Mesothelial cell of epicardium (in vitro differentiated cells): ENCODE measurements at regions not wholly inside any gene's neighbourhood (a gene's known extent, or its start where the extent isn't known, plus 50 kb on each side); places are given as distances from the start of the nearest gene placed in this dataset.

ENCODE experiments used
- DNase-seq, 2 experiments: peaks; one replicate each; pipeline ENCODE4 v3.0.0; 2021; ENCODE audit warnings: low spot score in 2 of 2; ENCODE audit not compliant: unreplicated experiment in 2 of 2
- H3K27ac Mint-ChIP-seq: 2 replicates; pipeline ENCODE4 v1.8.0; 2021; ENCODE audit warnings: mixed read lengths
- H3K27me3 Mint-ChIP-seq: 2 replicates; pipeline ENCODE4 v1.8.0; 2021; ENCODE audit warnings: low read depth, mixed read lengths
- H3K36me3 Mint-ChIP-seq: 2 replicates; pipeline ENCODE4 v1.8.0; 2021; ENCODE audit warnings: mixed read lengths
- H3K4me1 Mint-ChIP-seq: 2 replicates; pipeline ENCODE4 v1.8.0; 2021; ENCODE audit warnings: mixed read lengths
- H3K4me3 Mint-ChIP-seq: 2 replicates; pipeline ENCODE4 v1.8.0; 2021; ENCODE audit warnings: mild to moderate bottlenecking, moderate library complexity, mixed read lengths
- H3K9me3 Mint-ChIP-seq: 2 replicates; pipeline ENCODE4 v1.8.0; 2021; ENCODE audit warnings: mixed read lengths
- CTCF ChIP-seq: fragments of 200-600 bp; sonication (generic); IDR thresholded peaks from one replicate; pipeline ENCODE4 v1.5.0; 2021; ENCODE audit warnings: antibody characterized with exemption; ENCODE audit not compliant: unreplicated experiment

- TF ChIP-seq CTCF: no peak
- Mint-ChIP-seq H3K4me1 (peaks cover 21% of the 10 kb centered on the region), H3K36me3 (no peaks in the 10 kb centered on the region), H3K27ac (no peak overlapping the region), H3K4me3 (no peak overlapping the region), H3K27me3 (no peaks in the 10 kb centered on the region), H3K9me3 (peaks cover 4% of the 10 kb centered on the region)
- DNase-seq: no peak
These were observed 254.4 kb upstream of the THBS1 start for GRCh38 chr15:39326306-39326975.

- H3K4me3 Mint-ChIP-seq: no peak overlapping the region
- H3K9me3 Mint-ChIP-seq: no peaks in the 10 kb centered on the region
- no peak for DNase-seq
- H3K36me3 Mint-ChIP-seq: no peaks in the 10 kb centered on the region
- TF ChIP-seq CTCF: no peak
- no peaks in the 10 kb centered on the region for H3K27me3 Mint-ChIP-seq
- H3K4me1 Mint-ChIP-seq: peaks cover 27% of the 10 kb centered on the region
- no peak overlapping the region for H3K27ac Mint-ChIP-seq
These were observed 253.7 kb upstream of the THBS1 start for GRCh38 chr15:39327005-39327730.

DNA sequence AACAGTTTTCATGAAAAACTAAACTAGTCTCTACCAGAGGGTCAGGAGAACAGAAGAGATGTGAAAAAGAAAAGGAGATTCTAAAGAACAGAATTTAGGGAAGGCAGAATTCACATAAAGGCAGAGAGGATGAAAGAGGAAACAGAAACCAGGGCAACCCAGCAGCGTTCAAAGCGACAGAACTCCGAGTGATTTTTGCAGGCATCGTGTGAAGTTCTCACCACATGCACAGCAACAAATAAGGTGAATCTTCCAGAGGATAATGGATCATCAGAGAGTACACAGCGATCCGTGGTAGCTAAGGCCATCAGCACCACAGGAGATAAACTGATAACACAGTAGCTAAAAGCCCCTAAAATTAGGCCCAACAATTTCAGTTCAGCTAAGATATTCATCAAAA is 250.8 kb upstream of the THBS1 start:
- H3K36me3 Mint-ChIP-seq: no peaks in the 10 kb centered on the region
- H3K27me3 Mint-ChIP-seq: no peaks in the 10 kb centered on the region
- TF ChIP-seq CTCF: no peak
- H3K4me1 Mint-ChIP-seq: peaks cover 33% of the 10 kb centered on the region
- H3K27ac Mint-ChIP-seq: peak overlapping the region; percentile 10
- H3K4me3 Mint-ChIP-seq: no peak overlapping the region
- no peak for DNase-seq
- no peaks in the 10 kb centered on the region for H3K9me3 Mint-ChIP-seq

DNA sequence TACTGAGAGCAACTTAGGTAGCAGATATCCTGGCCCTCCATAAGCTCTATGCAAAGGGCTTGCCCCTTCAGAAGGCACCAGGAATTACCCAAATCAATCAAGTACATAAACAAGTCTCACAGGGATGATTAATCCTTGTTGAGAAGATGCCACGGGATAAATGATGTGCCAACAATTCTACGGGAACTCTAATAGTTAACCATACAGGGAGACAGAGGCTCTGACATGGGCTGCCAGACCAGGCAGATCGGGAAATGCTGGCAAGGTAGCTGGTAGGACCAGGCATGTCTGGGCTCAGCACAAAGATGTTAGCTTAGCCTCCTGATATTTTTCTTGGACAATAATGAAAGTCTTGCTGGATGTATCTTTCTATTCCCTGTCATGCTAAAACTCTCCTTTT is 249.3 kb upstream of the THBS1 start:
- Mint-ChIP-seq H3K36me3 (no peaks in the 10 kb centered on the region), H3K4me3 (no peak overlapping the region), H3K27me3 (peaks cover 2% of the 10 kb centered on the region), H3K9me3 (no peaks in the 10 kb centered on the region), H3K4me1 (peaks cover 29% of the 10 kb centered on the region), H3K27ac (no peak overlapping the region)
- no peak for TF ChIP-seq CTCF
- no peak for DNase-seq

DNA sequence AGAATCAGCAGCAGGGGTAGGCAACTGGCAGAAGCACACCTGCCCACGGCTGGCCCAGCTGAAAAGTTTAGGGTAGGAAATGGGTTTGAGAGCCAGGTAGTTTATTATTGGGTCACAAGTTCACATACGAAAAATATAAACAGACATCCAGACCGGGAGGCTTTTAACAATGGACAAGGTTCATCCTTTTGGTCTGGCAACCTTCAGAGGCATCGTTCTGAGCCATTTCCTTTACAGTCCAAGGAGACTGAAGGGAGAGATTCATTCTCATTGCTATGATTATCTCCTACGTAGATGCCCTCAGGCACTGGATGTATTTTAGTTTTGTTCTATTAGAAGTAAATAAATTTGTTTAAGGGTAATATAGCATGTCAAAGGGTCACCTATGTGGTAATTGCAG is 248.0 kb upstream of the THBS1 start:
- Mint-ChIP-seq H3K4me3 (no peak overlapping the region), H3K4me1 (peaks cover 29% of the 10 kb centered on the region), H3K27me3 (peaks cover 2% of the 10 kb centered on the region), H3K9me3 (no peaks in the 10 kb centered on the region), H3K27ac (no peak overlapping the region), H3K36me3 (no peaks in the 10 kb centered on the region)
- no peak for DNase-seq
- no peak for TF ChIP-seq CTCF
